CD14-positive monocyte (primary cell): ENCODE measurements at regions not wholly inside any gene's neighbourhood (a gene's known extent, or its start where the extent isn't known, plus 50 kb on each side); places are given as distances from the start of the nearest gene placed in this dataset.
A peak's percentile ranks its signal among the peaks of the same experiment; 100 is the strongest.

Experiments used
- DNase-seq, 3 donors: peaks; one replicate each; pipeline ENCODE4 v3.0.0-alpha.2; 2011 to 2022
- H2AFZ ChIP-seq: 2 replicates; pipeline ENCODE4 v1.6.0; 2012; ENCODE audit warnings: mild to moderate bottlenecking, low read depth, low read length, inconsistent platforms; ENCODE audit not compliant: insufficient read depth, poor library complexity, severe bottlenecking
- H3K27ac ChIP-seq, 2 donors: 1 replicate in 1 of 2; 2 replicates in 1 of 2; pipeline ENCODE4 v1.5.1; 2012 to 2013; ENCODE audit warnings: low read length in 2 of 2, control low read depth in 1 of 2, inconsistent platforms in 1 of 2, low read depth in 1 of 2, mild to moderate bottlenecking in 1 of 2
- H3K27me3 ChIP-seq, 2 donors: one replicate each; pipeline versions ENCODE4 v1.6.0 to v1.6.1; 2011 to 2013; ENCODE audit warnings: low read length in 2 of 2; ENCODE audit not compliant: control insufficient read depth in 2 of 2, insufficient read depth in 2 of 2
- H3K36me3 ChIP-seq, 2 donors: replicated peaks in 1 of 2; 1 replicate in 1 of 2; 2 replicates in 1 of 2; pipeline versions ENCODE4 v1.5.1 to v1.6.1; 2012 to 2013; ENCODE audit warnings: low read length in 2 of 2, control low read depth in 1 of 2, inconsistent platforms in 1 of 2, mild to moderate bottlenecking in 1 of 2; ENCODE audit not compliant: insufficient read depth in 2 of 2, control insufficient read depth in 1 of 2
- H3K4me1 ChIP-seq, 2 donors: 1 replicate in 1 of 2; 2 replicates in 1 of 2; pipeline versions ENCODE4 v1.5.1 to v1.6.1; 2012 to 2013; ENCODE audit warnings: low read length in 2 of 2, control low read depth in 1 of 2, inconsistent platforms in 1 of 2, mild to moderate bottlenecking in 1 of 2, moderate library complexity in 1 of 2; ENCODE audit not compliant: insufficient read depth in 2 of 2, control insufficient read depth in 1 of 2
- H3K4me2 ChIP-seq: replicated peaks from 2 replicates; pipeline ENCODE3; 2012; ENCODE audit warnings: low read length, moderate library complexity, mild to moderate bottlenecking; ENCODE audit not compliant: poor library complexity, severe bottlenecking; ENCODE audit errors: extremely low read depth
- H3K4me3 ChIP-seq, 3 experiments: fragments of 200-600 bp in 1 of 3; sonication (generic) in 1 of 3; replicated peaks in 1 of 3; 1 replicate in 2 of 3; 2 replicates in 1 of 3; pipeline ENCODE4 v1.5.1; 2011 to 2013; ENCODE audit warnings: low read length in 3 of 3, mild to moderate bottlenecking in 3 of 3, control low read depth in 2 of 3, low read depth in 2 of 3, inconsistent platforms in 1 of 3, moderate library complexity in 1 of 3
- H3K79me2 ChIP-seq: 2 replicates; pipeline ENCODE4 v1.6.0; 2012; ENCODE audit warnings: mild to moderate bottlenecking, control low read depth, inconsistent platforms, low read length, moderate library complexity; ENCODE audit not compliant: insufficient read depth
- H3K9ac ChIP-seq: 2 replicates; pipeline ENCODE4 v1.6.0; 2017; ENCODE audit warnings: low read length, mild to moderate bottlenecking; ENCODE audit not compliant: insufficient read depth, poor library complexity, severe bottlenecking
- H3K9me3 ChIP-seq, 2 donors: replicated peaks in 1 of 2; 1 replicate in 1 of 2; 2 replicates in 1 of 2; pipeline versions ENCODE4 v1.5.1 to v1.6.1; 2012 to 2013; ENCODE audit warnings: low read length in 2 of 2, control low read depth in 1 of 2; ENCODE audit not compliant: control insufficient read depth in 1 of 2, insufficient read depth in 1 of 2
- H4K20me1 ChIP-seq: 2 replicates; pipeline ENCODE4 v1.6.0; 2012; ENCODE audit warnings: mild to moderate bottlenecking, low read length, control low read depth, moderate library complexity; ENCODE audit not compliant: insufficient read depth
- H3K27ac Mint-ChIP-seq, 7 donors: one replicate each; pipeline ENCODE4 v1.8.0; 2020; ENCODE audit warnings: mild to moderate bottlenecking in 7 of 7, mixed read lengths in 7 of 7, moderate library complexity in 6 of 7, inconsistent platforms in 2 of 7
- H3K27me3 Mint-ChIP-seq, 3 donors: one replicate each; pipeline ENCODE4 v1.8.0; 2021 to 2022; ENCODE audit warnings: low read depth in 3 of 3, mild to moderate bottlenecking in 3 of 3, mixed read lengths in 3 of 3, moderate library complexity in 3 of 3, inconsistent platforms in 1 of 3
- H3K36me3 Mint-ChIP-seq, 2 donors: one replicate each; pipeline ENCODE4 v1.8.0; 2020; ENCODE audit warnings: mixed read lengths in 2 of 2, inconsistent platforms in 1 of 2, mild to moderate bottlenecking in 1 of 2
- H3K4me1 Mint-ChIP-seq: one replicate; pipeline ENCODE4 v1.8.0; 2020; ENCODE audit warnings: mild to moderate bottlenecking, mixed read lengths
- H3K4me3 Mint-ChIP-seq, 2 donors: one replicate each; pipeline ENCODE4 v1.8.0; 2020; ENCODE audit warnings: mild to moderate bottlenecking in 2 of 2, mixed read lengths in 2 of 2, moderate library complexity in 1 of 2
- H3K9me3 Mint-ChIP-seq, 7 donors: one replicate each; pipeline ENCODE4 v1.8.0; 2020 to 2022; ENCODE audit warnings: mixed read lengths in 7 of 7, mild to moderate bottlenecking in 6 of 7, moderate library complexity in 6 of 7, inconsistent platforms in 2 of 7
- WGBS: methylation state at CpG from one replicate; pipeline ENCODE4 v1.1.5; 2013; ENCODE audit warnings: missing lambda C conversion rate; ENCODE audit not compliant: insufficient coverage; 5-methylcytosine and 5-hydroxymethylcytosine counted together
- intact Hi-C, 2 donors: fragments of 100-400 bp; cut with micrococcal nuclease; formaldehyde crosslinking; loops; one replicate each; pipeline versions ENCODE4 v1.15.0 to v1.15.1; 2023
- TF ChIP-seq, protein P1 (sequence below): fragments of 200-600 bp; IDR thresholded peaks from one replicate; pipeline ENCODE4 v1.8.0; 2022; ENCODE audit warnings: antibody characterized with exemption, mild to moderate bottlenecking

GRCh38 chr7:142357953-142358520 lies 100.2 kb upstream of the PRSS58 start:
- Mint-ChIP-seq H3K27ac (no peak overlapping the region), H3K9me3 (peaks cover 0 to 2% (median 0%) of the 10 kb centered on the region in 7 donors), H3K4me1 (peaks cover 19% of the 10 kb centered on the region), H3K4me3 (no peak overlapping the region), H3K36me3 (no peaks in the 10 kb centered on the region), H3K27me3 (no peaks in the 10 kb centered on the region)
- Histone ChIP-seq H3K4me3 (no peak overlapping the region), H3K79me2 (no peaks in the 10 kb centered on the region), H3K9ac (no peak overlapping the region), H4K20me1 (no peaks in the 10 kb centered on the region), H3K4me1 (peaks cover 5 to 12% of the 10 kb centered on the region in 2 donors), H3K27ac (no peak overlapping the region), H3K4me2 (peak overlapping the region; percentile 38), H3K27me3 (no peaks in the 10 kb centered on the region), H3K36me3 (no peaks in the 10 kb centered on the region), H3K9me3 (no peaks in the 10 kb centered on the region), H2AFZ (no peak overlapping the region)
- TF ChIP-seq, protein P1, sequence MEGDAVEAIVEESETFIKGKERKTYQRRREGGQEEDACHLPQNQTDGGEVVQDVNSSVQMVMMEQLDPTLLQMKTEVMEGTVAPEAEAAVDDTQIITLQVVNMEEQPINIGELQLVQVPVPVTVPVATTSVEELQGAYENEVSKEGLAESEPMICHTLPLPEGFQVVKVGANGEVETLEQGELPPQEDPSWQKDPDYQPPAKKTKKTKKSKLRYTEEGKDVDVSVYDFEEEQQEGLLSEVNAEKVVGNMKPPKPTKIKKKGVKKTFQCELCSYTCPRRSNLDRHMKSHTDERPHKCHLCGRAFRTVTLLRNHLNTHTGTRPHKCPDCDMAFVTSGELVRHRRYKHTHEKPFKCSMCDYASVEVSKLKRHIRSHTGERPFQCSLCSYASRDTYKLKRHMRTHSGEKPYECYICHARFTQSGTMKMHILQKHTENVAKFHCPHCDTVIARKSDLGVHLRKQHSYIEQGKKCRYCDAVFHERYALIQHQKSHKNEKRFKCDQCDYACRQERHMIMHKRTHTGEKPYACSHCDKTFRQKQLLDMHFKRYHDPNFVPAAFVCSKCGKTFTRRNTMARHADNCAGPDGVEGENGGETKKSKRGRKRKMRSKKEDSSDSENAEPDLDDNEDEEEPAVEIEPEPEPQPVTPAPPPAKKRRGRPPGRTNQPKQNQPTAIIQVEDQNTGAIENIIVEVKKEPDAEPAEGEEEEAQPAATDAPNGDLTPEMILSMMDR: peak; percentile 93
- WGBS: 0% methylated on average over 1 of the region's 2 CpGs
- peak; percentile 41 to 53 (median 53) for DNase-seq
- intact Hi-C loops: no loop called here

DNA sequence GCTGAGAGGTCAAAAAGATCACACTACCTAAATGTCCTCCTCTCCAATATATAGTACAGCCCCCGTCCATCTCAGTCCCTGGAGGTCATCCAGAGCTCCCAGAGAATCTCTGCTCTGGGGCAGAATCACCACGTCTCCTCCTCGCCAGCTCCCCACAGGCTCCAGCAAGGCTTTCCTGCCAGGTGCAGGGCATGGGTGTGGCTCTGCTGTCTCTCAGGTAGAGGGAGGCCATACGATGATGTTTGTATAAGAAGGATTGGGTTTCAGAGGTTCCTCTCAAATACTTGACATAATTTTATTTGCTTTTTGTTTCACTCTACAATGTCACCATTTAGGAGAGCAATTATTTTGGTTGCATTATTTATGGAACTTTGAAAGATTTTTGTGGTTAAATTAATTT lies 98.3 kb upstream of the PRSS58 start:
- H3K4me2 ChIP-seq: no peak overlapping the region
- H3K79me2 ChIP-seq: no peaks in the 10 kb centered on the region
- no peak overlapping the region for H3K9ac ChIP-seq
- Mint-ChIP-seq H3K4me1 (peaks cover 29% of the 10 kb centered on the region), H3K36me3 (no peaks in the 10 kb centered on the region), H3K9me3 (peaks cover 0 to 4% (median 0%) of the 10 kb centered on the region in 7 donors), H3K4me3 (no peak overlapping the region), H3K27ac (no peak overlapping the region), H3K27me3 (peaks cover 0 to 2% (median 0%) of the 10 kb centered on the region in 3 donors)
- H3K9me3 ChIP-seq: no peaks in the 10 kb centered on the region
- TF ChIP-seq, protein P1: no peak
- no peak for DNase-seq
- H3K4me1 ChIP-seq: peaks cover 14 to 22% of the 10 kb centered on the region in 2 donors
- no peaks in the 10 kb centered on the region for H3K27me3 ChIP-seq
- no peak overlapping the region for H3K27ac ChIP-seq
- H3K36me3 ChIP-seq: no peaks in the 10 kb centered on the region
- 90% methylated on average over 1 of the region's 4 CpGs for WGBS
- H3K4me3 ChIP-seq: no peak overlapping the region
- no peaks in the 10 kb centered on the region for H4K20me1 ChIP-seq
- H2AFZ ChIP-seq: no peak overlapping the region
- intact Hi-C loops: no loop called here
